NCI-H2107 treated with DMSO at 0.1 percent for 48 hours (cell line): ENCODE measurements at regions not wholly inside any gene's neighbourhood (a gene's known extent, or its start where the extent isn't known, plus 50 kb on each side); places are given as distances from the start of the nearest gene placed in this dataset.

ENCODE experiments used
- DNase-seq: peaks from one replicate; lab custom pipeline; 2025; ENCODE audit not compliant: unreplicated experiment; lab: John Stamatoyannopoulos, UW

- DNase-seq = no peak
Measured at GRCh38 chr6:48919555-48919954, 543.5 kb downstream of the MMUT start.

- no peak for DNase-seq
Measured at GRCh38 chr6:48917233-48917632, 545.8 kb downstream of the MMUT start.

- DNase-seq = no peak
Measured at GRCh38 chr6:48916607-48917006, 546.4 kb downstream of the MMUT start.

- no peak for DNase-seq
Measured at GRCh38 chr6:48915591-48915990, 547.5 kb downstream of the MMUT start.

- DNase-seq = no peak
Measured at GRCh38 chr6:48912503-48912902, 550.5 kb downstream of the MMUT start.

GRCh38 chr6:48904809-48905208, 558.2 kb downstream of the MMUT start:
- no peak for DNase-seq

- DNase-seq = no peak
Measured at GRCh38 chr6:48894469-48894868, 568.6 kb downstream of the MMUT start.

- no peak for DNase-seq
Measured at GRCh38 chr6:48893048-48893447, 570.0 kb downstream of the MMUT start.

GRCh38 chr6:48891308-48891707, 571.7 kb downstream of the MMUT start:
- no peak for DNase-seq

- DNase-seq = no peak
Measured at GRCh38 chr6:48889429-48889828, 573.6 kb downstream of the MMUT start.

GRCh38 chr6:48883116-48883515, 579.9 kb downstream of the MMUT start:
- no peak for DNase-seq

- DNase-seq = no peak
Measured at GRCh38 chr6:48881551-48881950, 581.5 kb downstream of the MMUT start.

GRCh38 chr6:48869595-48869994, 593.5 kb downstream of the MMUT start:
- no peak for DNase-seq

- no peak for DNase-seq
Measured at GRCh38 chr6:48866682-48867081, 596.4 kb downstream of the MMUT start.

GRCh38 chr6:48860175-48860574, 602.9 kb downstream of the MMUT start:
- no peak for DNase-seq

GRCh38 chr6:48859562-48860123, 603.4 kb downstream of the MMUT start:
- DNase-seq = no peak

- no peak for DNase-seq
Measured at GRCh38 chr6:48845219-48845618, 617.8 kb downstream of the MMUT start.

GRCh38 chr6:48844696-48845095, 618.4 kb downstream of the MMUT start:
- no peak for DNase-seq

- DNase-seq = no peak
Measured at GRCh38 chr6:48840896-48841295, 622.2 kb downstream of the MMUT start.

GRCh38 chr6:48839206-48839605, 623.8 kb downstream of the MMUT start:
- no peak for DNase-seq

GRCh38 chr6:48837744-48838143, 625.3 kb downstream of the MMUT start:
- DNase-seq = no peak

GRCh38 chr6:48835421-48835958, 627.6 kb downstream of the MMUT start:
- no peak for DNase-seq

- no peak for DNase-seq
Measured at GRCh38 chr6:48834706-48835105, 628.3 kb downstream of the MMUT start.
